ENCODE measurements at regions not wholly inside any gene's neighbourhood (a gene's known extent, or its start where the extent isn't known, plus 50 kb on each side); places are given as distances from the start of the nearest gene placed in this dataset.

GRCh38 chr2:101613056-101613704 lies 84.3 kb upstream of the MAP4K4 start:
- no peak for TF ChIP-seq POLR2A (IDR thresholded peaks at IDR 0.05)
- TF ChIP-seq, protein P1, sequence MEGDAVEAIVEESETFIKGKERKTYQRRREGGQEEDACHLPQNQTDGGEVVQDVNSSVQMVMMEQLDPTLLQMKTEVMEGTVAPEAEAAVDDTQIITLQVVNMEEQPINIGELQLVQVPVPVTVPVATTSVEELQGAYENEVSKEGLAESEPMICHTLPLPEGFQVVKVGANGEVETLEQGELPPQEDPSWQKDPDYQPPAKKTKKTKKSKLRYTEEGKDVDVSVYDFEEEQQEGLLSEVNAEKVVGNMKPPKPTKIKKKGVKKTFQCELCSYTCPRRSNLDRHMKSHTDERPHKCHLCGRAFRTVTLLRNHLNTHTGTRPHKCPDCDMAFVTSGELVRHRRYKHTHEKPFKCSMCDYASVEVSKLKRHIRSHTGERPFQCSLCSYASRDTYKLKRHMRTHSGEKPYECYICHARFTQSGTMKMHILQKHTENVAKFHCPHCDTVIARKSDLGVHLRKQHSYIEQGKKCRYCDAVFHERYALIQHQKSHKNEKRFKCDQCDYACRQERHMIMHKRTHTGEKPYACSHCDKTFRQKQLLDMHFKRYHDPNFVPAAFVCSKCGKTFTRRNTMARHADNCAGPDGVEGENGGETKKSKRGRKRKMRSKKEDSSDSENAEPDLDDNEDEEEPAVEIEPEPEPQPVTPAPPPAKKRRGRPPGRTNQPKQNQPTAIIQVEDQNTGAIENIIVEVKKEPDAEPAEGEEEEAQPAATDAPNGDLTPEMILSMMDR (IDR thresholded peaks at IDR 0.05) = no peak
- intact Hi-C loops (cut with DNase I; ENCODE audit: low total_unique reads) = no loop called here
- WGBS, 2 donors = 84 to 88% methylated on average over 15 of the region's 15 CpGs
- DNase-seq (ENCODE audit: low spot score in 2 of 2) = no peak
- no peak overlapping the region for H3K4me3 ChIP-seq (ENCODE audit: low read depth, poor library complexity, severe bottlenecking)

- TF ChIP-seq, protein P1 (IDR thresholded peaks at IDR 0.05) = no peak
- no peak for TF ChIP-seq POLR2A (IDR thresholded peaks at IDR 0.05)
- intact Hi-C loops (cut with DNase I; ENCODE audit: low total_unique reads) = no loop called here
- no peak for DNase-seq (ENCODE audit: low spot score in 2 of 2)
- 84 to 89% methylated on average over 3 of the region's 3 CpGs for WGBS, 2 donors
- no peak overlapping the region for H3K4me3 ChIP-seq (ENCODE audit: low read depth, poor library complexity, severe bottlenecking)
These were observed 85.5 kb upstream of the MAP4K4 start for GRCh38 chr2:101612019-101612418.

GRCh38 chr2:101610750-101611315 lies 86.7 kb upstream of the MAP4K4 start:
- intact Hi-C loops (cut with DNase I; ENCODE audit: low total_unique reads) = no loop called here
- no peak for DNase-seq (ENCODE audit: low spot score in 2 of 2)
- TF ChIP-seq, protein P1 (IDR thresholded peaks at IDR 0.05) = no peak
- TF ChIP-seq POLR2A (IDR thresholded peaks at IDR 0.05) = no peak
- 92 to 95% methylated on average over 3 of the region's 3 CpGs for WGBS, 2 donors
- no peak overlapping the region for H3K4me3 ChIP-seq (ENCODE audit: low read depth, poor library complexity, severe bottlenecking)

- no peak for DNase-seq (ENCODE audit: low spot score in 2 of 2)
- intact Hi-C loops (cut with DNase I; ENCODE audit: low total_unique reads) = no loop called here
- 63 to 68% methylated on average over 4 of the region's 4 CpGs for WGBS, 2 donors
- no peak overlapping the region for H3K4me3 ChIP-seq (ENCODE audit: low read depth, poor library complexity, severe bottlenecking)
- no peak for TF ChIP-seq POLR2A (IDR thresholded peaks at IDR 0.05)
- TF ChIP-seq, protein P1 (IDR thresholded peaks at IDR 0.05) = no peak
These were observed 88.1 kb upstream of the MAP4K4 start for GRCh38 chr2:101609433-101609832.

- DNase-seq (ENCODE audit: low spot score in 2 of 2) = no peak
- intact Hi-C loops (cut with DNase I; ENCODE audit: low total_unique reads) = no loop called here
These were observed 88.8 kb upstream of the MAP4K4 start for GRCh38 chr2:101608408-101609310.

More at GRCh38 chr2:101608408-101609310, 88.8 kb upstream of the MAP4K4 start:
- TF ChIP-seq POLR2A (IDR thresholded peaks at IDR 0.05) = no peak
- TF ChIP-seq, protein P1 (IDR thresholded peaks at IDR 0.05) = no peak
- no peak overlapping the region for H3K4me3 ChIP-seq (ENCODE audit: low read depth, poor library complexity, severe bottlenecking)
- WGBS, 2 donors = 72% methylated on average over 4 of the region's 4 CpGs
